ENCODE measurements at regions not wholly inside any gene's neighbourhood (a gene's known extent, or its start where the extent isn't known, plus 50 kb on each side); places are given as distances from the start of the nearest gene placed in this dataset.

DNA sequence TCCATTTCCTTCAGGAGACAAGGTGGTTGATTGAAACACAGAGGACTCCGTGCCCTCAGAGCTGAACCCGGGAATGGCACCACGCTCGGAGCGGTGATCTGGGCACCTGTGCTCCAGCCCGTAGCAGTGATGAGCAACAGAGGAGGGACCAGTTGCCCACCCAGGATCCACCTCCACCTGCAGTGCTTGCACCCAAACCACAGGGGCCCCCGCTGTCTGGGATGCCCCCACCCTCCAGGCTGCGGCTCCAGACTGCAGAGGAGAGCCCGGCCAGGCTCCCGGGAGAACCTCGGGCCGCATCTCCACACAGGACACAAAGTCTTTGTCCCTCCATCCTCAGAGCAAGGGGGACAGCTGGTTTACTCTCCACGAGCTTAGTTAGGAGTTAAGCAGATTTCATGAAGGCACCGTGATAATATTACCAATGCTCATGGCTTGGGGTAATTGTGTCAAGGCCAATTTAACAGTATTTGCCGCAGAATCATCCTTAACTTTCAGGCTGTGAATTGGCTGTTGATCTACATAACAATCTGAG lies 100.6 kb downstream of the TNFAIP2 start:
- Histone ChIP-seq H2BK20ac (ENCODE audit: low read depth, low read length) (no peak overlapping the region), H2AFZ (replicated peaks; ENCODE audit: low read length, poor library complexity) (no peak overlapping the region), H4K20me1 (ENCODE audit: insufficient read depth, low read length) (no peaks in the 10 kb centered on the region), H2BK15ac (ENCODE audit: low read depth, low read length) (no peak overlapping the region), H2AK9ac (replicated peaks; ENCODE audit: low read depth, low read length, poor library complexity) (no peak overlapping the region), H2BK5ac (ENCODE audit: low read depth, low read length, poor library complexity, severe bottlenecking) (no peak overlapping the region), H3K79me1 (ENCODE audit: low read depth in 1 of 2, low read length in 2 of 2) (no peaks in the 10 kb centered on the region), H2BK120ac (ENCODE audit: low read depth, low read length) (no peak overlapping the region), H3K56ac (ENCODE audit: extremely low read depth, insufficient read depth, low read length) (no peak overlapping the region), H3K9me3 (ENCODE audit: control insufficient read depth, insufficient read depth, low read length) (no peaks in the 10 kb centered on the region), H3K23ac (ENCODE audit: low read depth, low read length) (no peak overlapping the region), H3K9me1 (ENCODE audit: insufficient read depth, low read length) (no peaks in the 10 kb centered on the region), H3K27me3 (ENCODE audit: control insufficient read depth, insufficient read depth, low read length) (peaks cover 56% of the 10 kb centered on the region), H3K4me3 (ENCODE audit: insufficient read depth, low read depth, low read length) (no peak overlapping the region), H3K27ac (ENCODE audit: insufficient read depth, low read length) (no peak overlapping the region), H3K36me3 (ENCODE audit: control insufficient read depth, insufficient read depth, low read length) (no peaks in the 10 kb centered on the region), H3K4ac (ENCODE audit: low read depth, low read length) (no peak overlapping the region), H3K4me1 (ENCODE audit: control insufficient read depth, insufficient read depth, low read length) (no peaks in the 10 kb centered on the region), H3K4me2 (ENCODE audit: low read depth, low read length) (no peak overlapping the region), H2AK5ac (ENCODE audit: low read depth, low read length) (no peak overlapping the region), H3K9ac (ENCODE audit: low read depth, low read length) (no peak overlapping the region), H4K5ac (ENCODE audit: low read depth, low read length) (no peak overlapping the region), H4K8ac (ENCODE audit: low read depth in 2 of 2, low read length in 2 of 2) (no peak overlapping the region), H4K91ac (ENCODE audit: insufficient read depth, low read depth, low read length) (no peak overlapping the region), H3K18ac (ENCODE audit: low read depth, low read length) (no peak overlapping the region), H3K14ac (replicated peaks; ENCODE audit: low read depth, low read length) (no peak overlapping the region)
- ChIA-PET POLR2A (ENCODE audit: unreplicated experiment) (interaction anchor here (0.5 kb wide), 1 partner anchor 19 kb away, joined by 16 read pairs; no protein-coding TSS in a partner anchor), CTCF (interaction anchor here (0.6 kb wide), 1 partner anchor 29 kb away, joined by 4 read pairs; no protein-coding TSS in a partner anchor)
- in situ Hi-C loops (cut with MboI; ENCODE audit: low sequenced_read_pairs) (no loop called here), dilution Hi-C loops (cut with HindIII; ENCODE audit: low sequenced_read_pairs, unreplicated experiment) (no loop called here), intact Hi-C loops (cut with micrococcal nuclease) (no loop called here)
- DNase-seq (no peak), ATAC-seq (ENCODE audit: low read depth) (no peak)
- no TSS peak for BruUV-seq (replicated peaks)
- TF ChIP-seq, protein P1, sequence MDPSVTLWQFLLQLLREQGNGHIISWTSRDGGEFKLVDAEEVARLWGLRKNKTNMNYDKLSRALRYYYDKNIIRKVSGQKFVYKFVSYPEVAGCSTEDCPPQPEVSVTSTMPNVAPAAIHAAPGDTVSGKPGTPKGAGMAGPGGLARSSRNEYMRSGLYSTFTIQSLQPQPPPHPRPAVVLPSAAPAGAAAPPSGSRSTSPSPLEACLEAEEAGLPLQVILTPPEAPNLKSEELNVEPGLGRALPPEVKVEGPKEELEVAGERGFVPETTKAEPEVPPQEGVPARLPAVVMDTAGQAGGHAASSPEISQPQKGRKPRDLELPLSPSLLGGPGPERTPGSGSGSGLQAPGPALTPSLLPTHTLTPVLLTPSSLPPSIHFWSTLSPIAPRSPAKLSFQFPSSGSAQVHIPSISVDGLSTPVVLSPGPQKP (IDR thresholded peaks at IDR 0.05; ENCODE audit: borderline replicate concordance, low read depth, low read length), result no peak
- TF ChIP-seq MXI1 (IDR thresholded peaks at IDR 0.05; ENCODE audit: borderline replicate concordance, low read depth, low read length) (no peak), MAZ (IDR thresholded peaks at IDR 0.05; ENCODE audit: borderline replicate concordance, low read depth, low read length) (no peak), CEBPB (IDR thresholded peaks at IDR 0.05; ENCODE audit: low read depth, low read length) (no peak), POLR2A (IDR thresholded peaks at IDR 0.05; ENCODE audit: low read depth, low read length) (no peak), NFE2L2 (IDR thresholded peaks at IDR 0.05; ENCODE audit: low read depth, low read length) (no peak), RFX5 (IDR thresholded peaks at IDR 0.05; ENCODE audit: low read depth, low read length) (no peak), SMC3 (IDR thresholded peaks at IDR 0.05; ENCODE audit: low read depth, low read length) (no peak), RCOR1 (IDR thresholded peaks at IDR 0.05; ENCODE audit: insufficient replicate concordance, low read length) (no peak), FOS (IDR thresholded peaks at IDR 0.05; ENCODE audit: low read depth, low read length) (no peak), USF2 (IDR thresholded peaks at IDR 0.05; ENCODE audit: low read depth, low read length) (no peak), CHD1 (IDR thresholded peaks at IDR 0.05; ENCODE audit: low read depth, low read length) (no peak), BHLHE40 (IDR thresholded peaks at IDR 0.05; ENCODE audit: low read depth, low read length) (no peak), RAD21 (IDR thresholded peaks at IDR 0.05; ENCODE audit: low read length) (no peak), MAFK (IDR thresholded peaks at IDR 0.05; ENCODE audit: low read depth, low read length) (no peak)
- TF ChIP-seq, protein P2, sequence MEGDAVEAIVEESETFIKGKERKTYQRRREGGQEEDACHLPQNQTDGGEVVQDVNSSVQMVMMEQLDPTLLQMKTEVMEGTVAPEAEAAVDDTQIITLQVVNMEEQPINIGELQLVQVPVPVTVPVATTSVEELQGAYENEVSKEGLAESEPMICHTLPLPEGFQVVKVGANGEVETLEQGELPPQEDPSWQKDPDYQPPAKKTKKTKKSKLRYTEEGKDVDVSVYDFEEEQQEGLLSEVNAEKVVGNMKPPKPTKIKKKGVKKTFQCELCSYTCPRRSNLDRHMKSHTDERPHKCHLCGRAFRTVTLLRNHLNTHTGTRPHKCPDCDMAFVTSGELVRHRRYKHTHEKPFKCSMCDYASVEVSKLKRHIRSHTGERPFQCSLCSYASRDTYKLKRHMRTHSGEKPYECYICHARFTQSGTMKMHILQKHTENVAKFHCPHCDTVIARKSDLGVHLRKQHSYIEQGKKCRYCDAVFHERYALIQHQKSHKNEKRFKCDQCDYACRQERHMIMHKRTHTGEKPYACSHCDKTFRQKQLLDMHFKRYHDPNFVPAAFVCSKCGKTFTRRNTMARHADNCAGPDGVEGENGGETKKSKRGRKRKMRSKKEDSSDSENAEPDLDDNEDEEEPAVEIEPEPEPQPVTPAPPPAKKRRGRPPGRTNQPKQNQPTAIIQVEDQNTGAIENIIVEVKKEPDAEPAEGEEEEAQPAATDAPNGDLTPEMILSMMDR (conservative IDR thresholded peaks at IDR 0.05; ENCODE audit: low read depth, low read length), result no peak
- 90% methylated on average over 5 of the region's 15 CpGs; no CpG with 5 or more reads in 1 of the 2 experiments for WGBS, 2 experiments (ENCODE audit: extremely low coverage in 2 of 2, insufficient read length in 1 of 2)
